Astrocyte of the spinal cord (primary cell): ENCODE measurements at regions not wholly inside any gene's neighbourhood (a gene's known extent, or its start where the extent isn't known, plus 50 kb on each side); places are given as distances from the start of the nearest gene placed in this dataset.

Experiments
- DNase-seq: peaks from one replicate; pipeline ENCODE4 v3.0.0; 2011; ENCODE audit warnings: low read depth, low spot score
- H3K4me3 ChIP-seq: 2 replicates; pipeline ENCODE4 v1.5.1; 2011; ENCODE audit warnings: low read depth, mild to moderate bottlenecking, low read length, moderate library complexity
- CTCF ChIP-seq: IDR thresholded peaks from 2 replicates; pipeline ENCODE4 v1.5.1; 2012; ENCODE audit warnings: low read depth, mild to moderate bottlenecking, low read length, inconsistent platforms
- in situ Hi-C: cut with HindIII; loops from 2 replicates; pipeline ENCODE4 v1.10.0; 2017; ENCODE audit warnings: low sequenced_read_pairs

- DNase-seq = no peak
- in situ Hi-C loops = no loop called here
- TF ChIP-seq CTCF = no peak
- no peak overlapping the region for H3K4me3 ChIP-seq
Observed at GRCh38 chr13:34681405-34681955, 260.6 kb upstream of the NBEA start.

GRCh38 chr13:34695063-34695462, 247.0 kb upstream of the NBEA start:
- in situ Hi-C loops = no loop called here
- H3K4me3 ChIP-seq = no peak overlapping the region
- no peak for TF ChIP-seq CTCF
- DNase-seq = no peak

DNA sequence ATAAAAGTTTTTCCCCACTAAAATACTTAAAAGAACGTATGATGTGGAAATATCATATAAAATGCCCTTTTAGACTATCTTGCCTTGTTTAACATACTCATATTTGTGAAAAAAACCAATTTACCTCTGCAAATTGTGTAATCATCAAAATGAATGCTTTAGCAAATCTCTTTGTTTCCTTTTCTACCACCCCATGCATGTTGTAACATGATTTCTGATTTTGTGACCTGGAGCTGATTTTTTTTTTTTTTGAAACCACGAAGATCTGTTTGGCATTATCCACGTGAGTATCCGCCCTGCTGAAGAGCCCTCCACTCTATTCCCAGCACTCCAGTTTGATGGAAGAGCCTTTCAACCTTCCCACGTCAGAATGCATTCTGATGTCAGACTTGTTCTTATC, 245.8 kb upstream of the NBEA start:
- H3K4me3 ChIP-seq = no peak overlapping the region
- no peak for DNase-seq
- in situ Hi-C loops = no loop called here
- no peak for TF ChIP-seq CTCF

- no peak for DNase-seq
- in situ Hi-C loops = no loop called here
- no peak for TF ChIP-seq CTCF
- no peak overlapping the region for H3K4me3 ChIP-seq
Observed at GRCh38 chr13:34696741-34697140, 245.3 kb upstream of the NBEA start.

GRCh38 chr13:34698945-34699344, 243.1 kb upstream of the NBEA start:
- no peak for TF ChIP-seq CTCF
- in situ Hi-C loops = no loop called here
- no peak for DNase-seq

DNA sequence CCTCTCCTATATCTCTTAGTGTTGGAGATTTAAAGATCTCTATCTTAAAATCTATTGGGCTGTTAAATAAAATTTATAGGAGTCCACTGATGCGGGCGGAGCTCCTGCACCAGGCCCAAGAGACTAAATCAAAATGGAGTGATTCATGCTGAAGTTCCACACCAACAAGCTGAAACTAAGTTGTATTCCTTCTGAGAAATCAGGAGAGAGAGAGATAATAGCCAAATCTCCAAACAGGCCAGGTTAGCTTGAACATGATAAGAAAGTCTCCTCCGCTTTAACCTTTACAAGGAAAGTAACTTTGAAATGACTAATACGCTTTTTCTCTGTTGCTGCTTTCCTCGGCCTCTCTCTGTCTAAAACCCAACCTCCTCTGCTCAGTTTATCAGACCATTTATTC, 241.9 kb upstream of the NBEA start:
- DNase-seq = no peak
- in situ Hi-C loops = no loop called here
- no peak for TF ChIP-seq CTCF
- H3K4me3 ChIP-seq = no peak overlapping the region

More at GRCh38 chr13:34698945-34699344, 243.1 kb upstream of the NBEA start:
- no peak overlapping the region for H3K4me3 ChIP-seq

- no peak overlapping the region for H3K4me3 ChIP-seq
- in situ Hi-C loops = no loop called here
- no peak for TF ChIP-seq CTCF
- no peak for DNase-seq
Observed at GRCh38 chr13:34701919-34702318, 240.2 kb upstream of the NBEA start.
